ENCODE measurements at regions not wholly inside any gene's neighbourhood (a gene's known extent, or its start where the extent isn't known, plus 50 kb on each side); places are given as distances from the start of the nearest gene placed in this dataset.

DNA sequence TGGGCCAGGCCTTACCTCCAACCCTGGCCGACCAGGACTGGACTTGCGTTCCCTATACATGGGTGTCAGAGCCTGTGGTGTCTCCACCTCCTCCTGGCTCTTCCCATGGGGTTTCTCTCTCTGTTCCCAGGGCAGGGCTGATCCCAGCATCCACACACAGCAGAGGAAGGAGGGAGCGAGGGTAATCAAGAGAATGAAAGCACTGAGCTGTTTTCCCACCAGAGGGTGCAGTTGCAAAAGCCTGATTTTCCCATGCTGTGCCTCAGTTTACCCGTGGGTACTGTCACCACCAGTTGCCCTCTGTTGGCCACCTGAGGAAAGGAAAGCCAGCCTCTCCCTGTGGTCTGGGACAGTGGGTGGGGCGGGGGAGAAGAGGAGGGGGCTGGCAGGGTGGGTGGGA lies 249.7 kb upstream of the GSE1 start:
- no peaks in the 10 kb centered on the region for H3K9me3 ChIP-seq (ENCODE audit: control insufficient read depth in 1 of 2, low read length in 2 of 2)
- H3K4me1 ChIP-seq (ENCODE audit: control insufficient read depth in 1 of 2, insufficient read depth in 2 of 2, low read length in 2 of 2): peaks cover 6 to 38% of the 10 kb centered on the region in 2 donors
- H3K36me3 ChIP-seq (ENCODE audit: control insufficient read depth in 1 of 2, insufficient read depth in 2 of 2, low read length in 2 of 2): no peaks in the 10 kb centered on the region
- no peak overlapping the region for H3K27ac ChIP-seq (ENCODE audit: low read length)
- no peak overlapping the region for H3K4me3 ChIP-seq (ENCODE audit: low read depth in 1 of 2, low read length in 2 of 2)
- H3K27me3 ChIP-seq (ENCODE audit: low read depth, low read length): no peaks in the 10 kb centered on the region

DNA sequence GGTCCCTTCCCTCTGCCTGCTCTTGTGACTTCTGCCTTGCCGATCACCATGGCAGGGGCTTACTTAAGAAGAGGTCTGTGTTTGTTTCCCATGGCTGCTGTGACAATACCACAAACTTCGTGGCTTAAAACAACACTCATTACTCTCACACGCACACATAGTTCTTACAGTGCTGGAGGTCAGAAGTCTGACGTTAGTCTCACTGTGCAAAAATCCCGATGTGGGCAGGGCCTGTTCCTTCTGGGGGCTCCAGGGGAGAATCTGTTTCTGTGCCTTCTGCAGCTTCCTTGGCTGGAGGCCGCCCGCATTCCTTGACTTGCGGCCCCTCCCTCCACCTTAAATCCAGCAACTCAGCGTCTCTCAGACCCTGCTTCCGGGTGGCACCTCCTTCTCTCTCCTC lies 249.2 kb upstream of the GSE1 start:
- Histone ChIP-seq H3K4me1 (ENCODE audit: control insufficient read depth in 1 of 2, insufficient read depth in 2 of 2, low read length in 2 of 2) (peaks cover 6 to 35% of the 10 kb centered on the region in 2 donors), H3K27me3 (ENCODE audit: low read depth, low read length) (no peaks in the 10 kb centered on the region), H3K27ac (ENCODE audit: low read length) (no peak overlapping the region), H3K9me3 (ENCODE audit: control insufficient read depth in 1 of 2, low read length in 2 of 2) (no peaks in the 10 kb centered on the region), H3K36me3 (ENCODE audit: control insufficient read depth in 1 of 2, insufficient read depth in 2 of 2, low read length in 2 of 2) (no peaks in the 10 kb centered on the region), H3K4me3 (ENCODE audit: low read depth in 1 of 2, low read length in 2 of 2) (no peak overlapping the region)

- Histone ChIP-seq H3K4me3 (ENCODE audit: low read depth in 1 of 2, low read length in 2 of 2) (no peak overlapping the region), H3K36me3 (ENCODE audit: control insufficient read depth in 1 of 2, insufficient read depth in 2 of 2, low read length in 2 of 2) (no peaks in the 10 kb centered on the region), H3K9me3 (ENCODE audit: control insufficient read depth in 1 of 2, low read length in 2 of 2) (no peaks in the 10 kb centered on the region), H3K27ac (ENCODE audit: low read length) (no peak overlapping the region), H3K4me1 (ENCODE audit: control insufficient read depth in 1 of 2, insufficient read depth in 2 of 2, low read length in 2 of 2) (peaks cover under 1 to 32% of the 10 kb centered on the region in 2 donors), H3K27me3 (ENCODE audit: low read depth, low read length) (no peaks in the 10 kb centered on the region)
Measured at GRCh38 chr16:85364323-85365040, 248.6 kb upstream of the GSE1 start.

DNA sequence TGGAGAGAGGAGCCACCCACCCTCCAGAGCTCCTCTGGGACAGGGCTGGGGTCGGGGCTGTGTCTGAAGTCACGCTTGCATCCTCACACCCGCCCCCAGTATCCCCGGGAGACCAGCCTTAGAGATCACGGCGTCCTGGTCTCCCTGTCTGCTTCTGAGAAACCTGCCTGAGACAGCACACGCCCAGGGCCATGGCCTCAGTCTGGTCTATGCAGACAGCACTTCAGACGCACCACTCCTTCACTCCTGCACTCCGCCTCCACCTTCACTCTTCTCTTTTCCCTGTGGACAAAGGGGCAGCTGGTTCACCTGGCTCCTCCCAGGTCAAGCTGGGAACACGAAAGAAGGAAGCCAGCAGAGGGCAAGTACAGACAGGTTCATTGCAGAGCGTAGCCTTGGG lies 248.0 kb upstream of the GSE1 start:
- Histone ChIP-seq H3K27ac (ENCODE audit: low read length) (no peak overlapping the region), H3K27me3 (ENCODE audit: low read depth, low read length) (no peaks in the 10 kb centered on the region), H3K4me3 (ENCODE audit: low read depth in 1 of 2, low read length in 2 of 2) (no peak overlapping the region), H3K36me3 (ENCODE audit: control insufficient read depth in 1 of 2, insufficient read depth in 2 of 2, low read length in 2 of 2) (no peaks in the 10 kb centered on the region), H3K4me1 (ENCODE audit: control insufficient read depth in 1 of 2, insufficient read depth in 2 of 2, low read length in 2 of 2) (peaks cover 2 to 38% of the 10 kb centered on the region in 2 donors), H3K9me3 (ENCODE audit: control insufficient read depth in 1 of 2, low read length in 2 of 2) (no peaks in the 10 kb centered on the region)

- Histone ChIP-seq H3K27ac (ENCODE audit: low read length) (peak overlapping the region; percentile 3), H3K36me3 (ENCODE audit: control insufficient read depth in 1 of 2, insufficient read depth in 2 of 2, low read length in 2 of 2) (no peaks in the 10 kb centered on the region), H3K9me3 (ENCODE audit: control insufficient read depth in 1 of 2, low read length in 2 of 2) (no peaks in the 10 kb centered on the region), H3K27me3 (ENCODE audit: low read depth, low read length) (no peaks in the 10 kb centered on the region), H3K4me3 (ENCODE audit: low read depth in 1 of 2, low read length in 2 of 2) (no peak overlapping the region), H3K4me1 (ENCODE audit: control insufficient read depth in 1 of 2, insufficient read depth in 2 of 2, low read length in 2 of 2) (peaks cover 8 to 49% of the 10 kb centered on the region in 2 donors)
Measured at GRCh38 chr16:85366031-85366763, 246.9 kb upstream of the GSE1 start.

DNA sequence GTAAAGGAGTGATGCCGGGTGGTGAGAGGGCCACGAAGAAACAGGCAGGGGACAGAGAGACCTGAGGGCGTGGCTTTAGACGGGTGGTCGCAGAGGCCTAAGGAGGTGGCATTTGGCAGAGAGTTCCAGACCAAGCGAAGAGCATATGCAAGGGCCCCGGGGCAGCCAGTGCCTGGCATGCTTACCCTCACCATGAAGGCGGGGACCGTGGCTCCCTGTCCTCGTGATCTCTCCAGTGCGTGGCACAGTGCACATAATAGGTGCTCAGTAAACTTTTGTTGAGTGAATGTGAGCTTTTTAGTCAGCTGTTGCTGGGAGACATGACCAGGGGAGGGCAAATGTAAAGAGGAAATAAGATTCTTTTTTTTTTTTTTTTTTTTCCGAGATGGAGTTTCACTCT lies 245.6 kb upstream of the GSE1 start:
- Histone ChIP-seq H3K36me3 (ENCODE audit: control insufficient read depth in 1 of 2, insufficient read depth in 2 of 2, low read length in 2 of 2) (no peaks in the 10 kb centered on the region), H3K4me1 (ENCODE audit: control insufficient read depth in 1 of 2, insufficient read depth in 2 of 2, low read length in 2 of 2) (peaks cover 10 to 59% of the 10 kb centered on the region in 2 donors), H3K9me3 (ENCODE audit: control insufficient read depth in 1 of 2, low read length in 2 of 2) (no peaks in the 10 kb centered on the region), H3K27me3 (ENCODE audit: low read depth, low read length) (no peaks in the 10 kb centered on the region), H3K4me3 (ENCODE audit: low read depth in 1 of 2, low read length in 2 of 2) (no peak overlapping the region), H3K27ac (ENCODE audit: low read length) (no peak overlapping the region)

- no peaks in the 10 kb centered on the region for H3K36me3 ChIP-seq (ENCODE audit: control insufficient read depth in 1 of 2, insufficient read depth in 2 of 2, low read length in 2 of 2)
- H3K4me3 ChIP-seq (ENCODE audit: low read depth in 1 of 2, low read length in 2 of 2): no peak overlapping the region
- no peaks in the 10 kb centered on the region for H3K27me3 ChIP-seq (ENCODE audit: low read depth, low read length)
- no peak overlapping the region for H3K27ac ChIP-seq (ENCODE audit: low read length)
- H3K9me3 ChIP-seq (ENCODE audit: control insufficient read depth in 1 of 2, low read length in 2 of 2): no peaks in the 10 kb centered on the region
- peaks cover 10 to 71% of the 10 kb centered on the region in 2 donors for H3K4me1 ChIP-seq (ENCODE audit: control insufficient read depth in 1 of 2, insufficient read depth in 2 of 2, low read length in 2 of 2)
Measured at GRCh38 chr16:85369060-85369459, 244.1 kb upstream of the GSE1 start.

- Histone ChIP-seq H3K4me1 (ENCODE audit: control insufficient read depth in 1 of 2, insufficient read depth in 2 of 2, low read length in 2 of 2) (peaks cover 10 to 76% of the 10 kb centered on the region in 2 donors), H3K9me3 (ENCODE audit: control insufficient read depth in 1 of 2, low read length in 2 of 2) (no peaks in the 10 kb centered on the region), H3K4me3 (ENCODE audit: low read depth in 1 of 2, low read length in 2 of 2) (no peak overlapping the region)
Measured at GRCh38 chr16:85369741-85370528, 243.2 kb upstream of the GSE1 start.

GRCh38 chr16:85370543-85370880 lies 242.6 kb upstream of the GSE1 start:
- peak overlapping the region; percentile 31 for H3K27ac ChIP-seq (ENCODE audit: low read length)
- H3K27me3 ChIP-seq (ENCODE audit: low read depth, low read length): no peaks in the 10 kb centered on the region
- no peaks in the 10 kb centered on the region for H3K36me3 ChIP-seq (ENCODE audit: control insufficient read depth in 1 of 2, insufficient read depth in 2 of 2, low read length in 2 of 2)
- H3K9me3 ChIP-seq (ENCODE audit: control insufficient read depth in 1 of 2, low read length in 2 of 2): no peaks in the 10 kb centered on the region
- peak overlapping the region in 1 of 2 donors; percentile 46 for H3K4me3 ChIP-seq (ENCODE audit: low read depth in 1 of 2, low read length in 2 of 2)
- H3K4me1 ChIP-seq (ENCODE audit: control insufficient read depth in 1 of 2, insufficient read depth in 2 of 2, low read length in 2 of 2): peaks cover 10 to 72% of the 10 kb centered on the region in 2 donors

More at GRCh38 chr16:85369741-85370528, 243.2 kb upstream of the GSE1 start:
- no peaks in the 10 kb centered on the region for H3K27me3 ChIP-seq (ENCODE audit: low read depth, low read length)
- peak overlapping the region; percentile 31 for H3K27ac ChIP-seq (ENCODE audit: low read length)
- no peaks in the 10 kb centered on the region for H3K36me3 ChIP-seq (ENCODE audit: control insufficient read depth in 1 of 2, insufficient read depth in 2 of 2, low read length in 2 of 2)

- no peaks in the 10 kb centered on the region for H3K27me3 ChIP-seq (ENCODE audit: low read depth, low read length)
- H3K4me1 ChIP-seq (ENCODE audit: control insufficient read depth in 1 of 2, insufficient read depth in 2 of 2, low read length in 2 of 2): peaks cover 10 to 74% of the 10 kb centered on the region in 2 donors
- H3K4me3 ChIP-seq (ENCODE audit: low read depth in 1 of 2, low read length in 2 of 2): peak overlapping the region; percentile 44 to 46
- no peaks in the 10 kb centered on the region for H3K9me3 ChIP-seq (ENCODE audit: control insufficient read depth in 1 of 2, low read length in 2 of 2)
- H3K36me3 ChIP-seq (ENCODE audit: control insufficient read depth in 1 of 2, insufficient read depth in 2 of 2, low read length in 2 of 2): no peaks in the 10 kb centered on the region
- H3K27ac ChIP-seq (ENCODE audit: low read length): peak overlapping the region; percentile 31
Measured at GRCh38 chr16:85370881-85371651, 242.1 kb upstream of the GSE1 start.

All from muscle layer of duodenum (tissue), 2 donors.